Effector memory CD4-positive, alpha-beta T cell (primary cell): ENCODE measurements at regions not wholly inside any gene's neighbourhood (a gene's known extent, or its start where the extent isn't known, plus 50 kb on each side); places are given as distances from the start of the nearest gene placed in this dataset.
"Not testable (repeated sequence)": the region's sequence is repeated elsewhere in the genome, so short reads cannot be mapped to it uniquely, and the experiment has no call there.

Experiments
- DNase-seq, 3 donors: peaks; one replicate each; pipeline ENCODE4 v3.0.0-alpha.2; 2020
- H3K27ac ChIP-seq: 2 replicates; pipeline ENCODE4 v1.7.0; 2013; ENCODE audit warnings: mild to moderate bottlenecking, low read length, moderate library complexity; ENCODE audit not compliant: insufficient read depth, poor library complexity, severe bottlenecking
- H3K27me3 ChIP-seq: replicated peaks from 2 replicates; pipeline ENCODE4 v1.7.0; 2013; ENCODE audit warnings: mild to moderate bottlenecking, low read length; ENCODE audit not compliant: insufficient read depth, control insufficient read depth, poor library complexity, severe bottlenecking
- H3K36me3 ChIP-seq: 2 replicates; pipeline ENCODE4 v1.7.0; 2013; ENCODE audit warnings: mild to moderate bottlenecking, low read length, moderate library complexity; ENCODE audit not compliant: control insufficient read depth, insufficient read depth
- H3K4me1 ChIP-seq: 2 replicates; pipeline ENCODE4 v1.7.0; 2013; ENCODE audit warnings: low read length, mild to moderate bottlenecking; ENCODE audit not compliant: control insufficient read depth, insufficient read depth, poor library complexity, severe bottlenecking
- H3K4me3 ChIP-seq: 2 replicates; pipeline ENCODE4 v1.7.0; 2013; ENCODE audit warnings: low read length, low read depth, mild to moderate bottlenecking; ENCODE audit not compliant: insufficient read depth, poor library complexity, severe bottlenecking
- H3K9me3 ChIP-seq: 2 replicates; pipeline ENCODE4 v1.7.0; 2013; ENCODE audit warnings: mild to moderate bottlenecking, low read length, moderate library complexity; ENCODE audit not compliant: control insufficient read depth

- Histone ChIP-seq H3K4me3 (no peak overlapping the region), H3K36me3 (no peaks in the 10 kb centered on the region)
Measured at GRCh38 chr9:20243841-20244240, 378.5 kb downstream of the MLLT3 start.

GRCh38 chr9:20242510-20243189 lies 379.6 kb downstream of the MLLT3 start:
- peaks cover 13% of the 10 kb centered on the region for H3K4me1 ChIP-seq
- H3K9me3 ChIP-seq, result no peaks in the 10 kb centered on the region
- H3K27me3 ChIP-seq, result no peaks in the 10 kb centered on the region
- DNase-seq, result no peak
- peak overlapping the region; percentile 20 for H3K4me3 ChIP-seq
- H3K36me3 ChIP-seq, result no peaks in the 10 kb centered on the region
- no peak overlapping the region for H3K27ac ChIP-seq

More at GRCh38 chr9:20243841-20244240, 378.5 kb downstream of the MLLT3 start:
- H3K4me1 ChIP-seq, result peaks cover 13% of the 10 kb centered on the region
- DNase-seq, result no peak
- no peaks in the 10 kb centered on the region for H3K9me3 ChIP-seq
- H3K27me3 ChIP-seq, result no peaks in the 10 kb centered on the region
- H3K27ac ChIP-seq, result no peak overlapping the region

DNA sequence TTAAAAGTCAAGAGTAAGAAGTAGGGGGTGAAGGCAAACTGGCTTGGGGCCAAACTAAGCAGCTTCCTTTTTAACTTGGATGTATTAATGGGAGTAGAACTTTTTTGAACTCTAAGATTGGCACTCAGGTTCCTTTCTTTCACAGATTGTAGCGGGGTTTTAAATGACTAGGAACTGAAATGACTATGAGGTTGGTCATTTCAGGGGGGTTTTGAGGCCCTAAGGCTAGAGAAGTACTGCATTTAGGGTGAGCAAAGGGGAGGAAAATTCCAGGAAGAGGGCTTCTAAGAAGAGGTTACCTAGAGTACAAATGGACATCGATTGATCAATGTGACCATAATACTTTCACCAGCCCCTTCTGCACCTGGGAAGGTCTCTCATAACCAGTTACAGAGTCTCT lies 381.8 kb downstream of the MLLT3 start:
- no peaks in the 10 kb centered on the region for H3K27me3 ChIP-seq
- H3K27ac ChIP-seq, result no peak overlapping the region
- no peaks in the 10 kb centered on the region for H3K9me3 ChIP-seq
- DNase-seq, result no peak
- H3K4me3 ChIP-seq, result no peak overlapping the region
- H3K36me3 ChIP-seq, result no peaks in the 10 kb centered on the region
- H3K4me1 ChIP-seq, result peaks cover 13% of the 10 kb centered on the region

- Histone ChIP-seq H3K4me3 (no peak overlapping the region), H3K36me3 (no peaks in the 10 kb centered on the region), H3K4me1 (peaks cover 13% of the 10 kb centered on the region), H3K27me3 (no peaks in the 10 kb centered on the region), H3K9me3 (no peaks in the 10 kb centered on the region), H3K27ac (no peak overlapping the region)
- no peak for DNase-seq
Measured at GRCh38 chr9:20238921-20239320, 383.4 kb downstream of the MLLT3 start.

GRCh38 chr9:20237686-20238085 lies 384.6 kb downstream of the MLLT3 start:
- no peak overlapping the region for H3K27ac ChIP-seq
- DNase-seq, result no peak
- no peaks in the 10 kb centered on the region for H3K27me3 ChIP-seq

DNA sequence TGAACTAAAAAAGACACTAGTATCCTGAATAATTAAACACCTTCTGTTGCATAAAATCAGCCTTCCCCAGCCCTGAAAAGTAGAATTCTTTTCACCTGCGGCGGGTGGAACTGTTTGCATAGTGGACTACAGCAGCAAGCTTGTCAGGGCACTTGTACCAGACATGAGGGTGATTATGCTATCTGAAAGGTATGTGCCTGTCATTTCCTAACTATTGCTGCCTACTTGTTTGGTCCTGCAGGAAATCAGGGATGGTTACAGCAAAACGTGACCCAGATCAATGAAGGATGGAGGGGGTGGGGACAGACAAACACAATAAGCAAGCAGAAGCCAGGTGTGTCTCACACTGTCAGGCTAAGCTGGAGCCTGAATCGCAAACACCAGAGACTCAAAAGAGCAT lies 385.6 kb downstream of the MLLT3 start:
- Histone ChIP-seq H3K36me3 (no peaks in the 10 kb centered on the region), H3K4me1 (peaks cover 3% of the 10 kb centered on the region), H3K27ac (no peak overlapping the region), H3K4me3 (no peak overlapping the region), H3K27me3 (no peaks in the 10 kb centered on the region), H3K9me3 (no peaks in the 10 kb centered on the region)
- no peak for DNase-seq

More at GRCh38 chr9:20237686-20238085, 384.6 kb downstream of the MLLT3 start:
- no peaks in the 10 kb centered on the region for H3K9me3 ChIP-seq
- peaks cover 13% of the 10 kb centered on the region for H3K4me1 ChIP-seq
- H3K36me3 ChIP-seq, result no peaks in the 10 kb centered on the region
- H3K4me3 ChIP-seq, result no peak overlapping the region

- not testable (repeated sequence) for H3K4me1 ChIP-seq, H3K4me3 ChIP-seq, H3K9me3 ChIP-seq, H3K27me3 ChIP-seq, H3K36me3 ChIP-seq, H3K27ac ChIP-seq, DNase-seq
Measured at GRCh38 chr9:20235206-20235605, 387.1 kb downstream of the MLLT3 start.

GRCh38 chr9:20228096-20228495 lies 394.2 kb downstream of the MLLT3 start:
- DNase-seq, result no peak
- no peaks in the 10 kb centered on the region for H3K9me3 ChIP-seq
- no peak overlapping the region for H3K27ac ChIP-seq
- H3K4me1 ChIP-seq, result no peaks in the 10 kb centered on the region
- no peaks in the 10 kb centered on the region for H3K36me3 ChIP-seq
- H3K27me3 ChIP-seq, result no peaks in the 10 kb centered on the region
- no peak overlapping the region for H3K4me3 ChIP-seq

GRCh38 chr9:20227166-20227874 lies 395.0 kb downstream of the MLLT3 start:
- no peak for DNase-seq
- no peaks in the 10 kb centered on the region for H3K27me3 ChIP-seq
- H3K27ac ChIP-seq, result no peak overlapping the region
- H3K36me3 ChIP-seq, result no peaks in the 10 kb centered on the region
- H3K4me1 ChIP-seq, result no peaks in the 10 kb centered on the region
- no peak overlapping the region for H3K4me3 ChIP-seq
- no peaks in the 10 kb centered on the region for H3K9me3 ChIP-seq

DNA sequence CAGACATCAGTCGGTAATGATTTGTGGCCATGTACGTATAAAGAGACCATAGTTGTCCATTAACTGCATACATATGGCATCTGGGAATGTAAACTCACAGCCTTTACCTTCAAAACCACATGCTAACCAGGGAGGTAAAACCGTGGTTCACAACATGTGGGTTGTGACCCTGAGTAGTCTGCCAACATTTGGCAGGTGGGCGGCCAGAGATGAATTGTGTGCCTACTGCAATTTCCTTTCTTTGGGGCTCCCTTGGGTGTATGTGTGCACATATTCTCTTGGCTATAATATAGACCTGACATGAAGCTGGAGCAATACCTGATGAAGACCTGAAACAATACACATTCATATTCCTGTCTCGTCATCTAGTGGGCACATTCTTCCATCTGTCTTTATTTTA lies 396.0 kb downstream of the MLLT3 start:
- no peaks in the 10 kb centered on the region for H3K27me3 ChIP-seq
- DNase-seq, result no peak
- no peaks in the 10 kb centered on the region for H3K9me3 ChIP-seq
- no peaks in the 10 kb centered on the region for H3K36me3 ChIP-seq
- no peak overlapping the region for H3K4me3 ChIP-seq
- no peak overlapping the region for H3K27ac ChIP-seq
- no peaks in the 10 kb centered on the region for H3K4me1 ChIP-seq
